ENCODE measurements at regions not wholly inside any gene's neighbourhood (a gene's known extent, or its start where the extent isn't known, plus 50 kb on each side); places are given as distances from the start of the nearest gene placed in this dataset.

GRCh38 chr7:156102267-156102666, 290.0 kb upstream of the SHH start:
- no peak for DNase-seq (ENCODE audit: low spot score)

DNA sequence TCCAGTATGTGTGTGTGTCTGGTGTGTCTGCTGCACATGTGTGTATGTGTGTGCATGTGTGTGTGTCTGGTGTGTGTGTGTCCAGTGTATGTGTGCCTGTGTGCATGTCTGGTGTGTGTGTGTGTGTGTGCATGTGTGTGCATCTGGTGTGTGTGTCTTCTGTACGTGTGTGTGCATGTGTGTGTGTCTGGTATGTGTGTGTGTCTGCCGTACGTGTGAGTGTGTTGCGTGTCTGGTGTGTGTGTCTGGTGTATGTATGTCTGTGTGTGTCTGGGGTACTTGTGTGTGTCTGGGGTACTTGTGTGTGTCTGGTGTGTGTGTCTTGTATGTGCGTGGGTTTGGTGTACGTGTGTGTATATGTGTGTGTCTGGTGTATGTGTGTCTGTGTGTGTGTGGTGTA, 289.1 kb upstream of the SHH start:
- DNase-seq (ENCODE audit: low spot score) = no peak

DNA sequence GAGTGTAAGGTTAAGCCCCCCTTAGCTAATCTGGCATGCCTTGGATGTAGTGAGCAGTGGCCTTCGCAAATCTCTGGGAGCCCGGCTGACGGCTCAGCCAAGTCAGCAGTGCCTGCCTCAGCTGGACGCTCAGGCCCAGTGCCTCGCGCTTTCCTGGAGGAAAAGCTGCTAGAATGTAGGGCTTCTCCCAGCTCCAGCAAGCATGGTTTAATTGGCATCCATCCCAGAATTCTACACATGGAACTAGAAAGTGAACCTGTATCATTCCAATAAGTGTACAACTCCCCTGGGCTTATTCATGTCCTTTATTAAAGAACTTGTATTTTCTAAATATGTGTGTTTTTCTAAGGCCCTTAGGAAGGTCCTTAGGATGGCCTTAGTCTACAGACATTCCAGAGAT, 287.8 kb upstream of the SHH start:
- no peak for DNase-seq (ENCODE audit: low spot score)

DNA sequence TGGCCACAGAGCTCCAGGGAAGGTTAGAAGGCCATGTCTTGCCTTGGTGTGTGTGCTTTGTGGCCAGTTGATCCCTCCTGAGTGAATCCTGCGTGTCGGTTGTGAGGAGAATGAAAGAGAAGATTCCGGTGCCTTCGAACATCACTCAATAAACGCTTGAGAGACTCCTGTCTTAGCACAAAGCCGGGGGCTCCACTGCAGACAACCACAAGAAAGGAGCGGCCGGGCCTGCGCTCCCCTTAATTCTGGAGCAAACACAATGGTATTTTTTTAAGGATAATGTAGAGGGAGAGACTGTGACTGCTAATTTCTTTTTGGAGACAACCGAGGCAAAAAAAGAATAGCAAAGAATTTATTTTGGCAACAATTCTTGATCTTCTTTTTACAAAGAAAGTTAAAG, 286.8 kb upstream of the SHH start:
- no peak for DNase-seq (ENCODE audit: low spot score)

- no peak for DNase-seq (ENCODE audit: low spot score)
Observed at GRCh38 chr7:156096771-156097538, 284.7 kb upstream of the SHH start.

DNA sequence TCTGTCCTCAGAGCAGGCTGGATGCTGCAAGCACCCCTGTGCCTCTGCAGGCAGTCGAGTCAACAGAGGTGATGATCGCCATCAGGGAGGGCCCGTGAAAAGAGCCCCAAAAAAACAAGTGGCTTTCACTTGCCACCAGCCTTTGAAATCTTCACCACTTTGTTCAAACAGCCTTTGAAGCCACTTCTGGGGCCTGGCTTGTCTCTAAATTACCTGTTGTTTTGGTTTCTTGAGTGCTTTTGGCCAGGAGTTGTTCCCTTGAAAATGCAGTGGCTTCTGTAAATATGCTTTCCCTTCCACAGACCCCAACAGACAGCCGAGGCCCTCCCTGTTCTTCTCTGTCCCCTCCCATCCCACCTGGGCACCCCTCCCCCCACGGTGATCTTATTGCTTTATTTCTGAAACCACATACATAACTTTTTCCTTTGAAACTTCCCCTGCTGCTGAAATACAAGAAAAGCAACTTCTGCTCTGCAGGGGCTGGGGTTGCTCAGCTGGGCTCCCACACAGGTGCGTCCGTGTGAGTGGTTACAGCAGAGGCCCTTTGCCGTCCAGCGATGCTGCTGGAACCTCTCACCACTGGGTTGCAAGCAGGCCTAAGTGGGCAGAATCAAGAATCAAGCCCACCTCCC, 283.8 kb upstream of the SHH start:
- DNase-seq (ENCODE audit: low spot score) = no peak

DNA sequence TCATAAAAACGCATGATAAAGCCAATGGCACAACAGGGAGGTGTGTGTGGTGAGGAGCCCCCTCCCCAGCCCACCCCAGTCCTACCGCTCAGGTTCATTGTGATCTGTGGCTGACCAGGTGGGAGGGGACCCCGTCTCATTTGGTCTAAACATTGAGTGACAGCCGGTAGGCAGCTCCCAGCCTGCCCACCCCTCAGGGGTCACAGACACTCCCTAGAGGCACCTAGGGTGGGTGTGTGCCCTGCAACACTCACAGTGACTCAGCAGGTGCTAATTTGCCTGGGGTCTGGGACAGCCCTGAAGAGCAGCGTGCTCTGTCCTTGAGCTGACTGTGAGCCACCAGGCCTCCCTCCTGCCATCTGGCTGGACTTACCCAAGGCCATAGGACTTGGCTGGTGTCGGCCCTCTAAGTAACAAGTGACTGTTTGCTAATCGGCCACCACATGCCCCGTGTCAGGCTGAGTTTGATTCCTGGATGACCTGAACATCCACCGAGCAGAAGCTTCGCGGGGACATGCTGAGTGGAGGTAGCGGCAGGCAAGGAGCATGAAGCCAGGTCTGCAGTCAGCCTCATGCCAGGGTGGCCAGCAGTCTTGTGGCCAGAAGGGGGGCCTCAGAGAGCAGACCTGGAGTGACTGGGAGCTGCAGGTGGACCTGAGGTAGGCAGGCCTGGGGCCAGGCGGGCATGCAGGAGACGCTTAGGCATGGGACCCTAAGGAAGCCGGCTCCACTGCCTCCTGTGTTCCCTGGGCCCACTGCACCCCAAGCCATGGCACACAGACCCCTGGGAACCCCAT, 282.3 kb upstream of the SHH start:
- DNase-seq (ENCODE audit: low spot score) = no peak

- no peak for DNase-seq (ENCODE audit: low spot score)
Observed at GRCh38 chr7:156092307-156092706, 280.0 kb upstream of the SHH start.

GRCh38 chr7:156091519-156092080, 279.3 kb upstream of the SHH start:
- no peak for DNase-seq (ENCODE audit: low spot score)

DNA sequence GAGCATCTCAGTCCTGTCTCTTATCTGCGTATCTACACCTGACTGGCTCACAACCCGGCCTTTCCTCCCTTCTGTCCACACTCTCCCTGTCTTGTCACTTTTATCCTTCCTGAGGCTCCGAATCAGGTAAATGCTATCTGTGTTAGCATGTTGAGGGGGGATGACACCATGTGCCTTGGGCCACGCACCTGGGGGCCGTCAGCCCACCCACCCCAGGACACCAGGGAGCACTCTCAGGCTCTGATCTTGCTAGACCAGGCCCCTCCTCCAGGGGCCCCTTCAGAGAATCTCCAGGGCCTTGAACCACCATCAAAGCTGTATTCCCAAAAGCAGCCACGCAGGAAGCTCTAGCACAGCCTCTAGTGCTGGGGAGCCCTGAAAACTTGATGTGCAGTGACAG, 278.7 kb upstream of the SHH start:
- no peak for DNase-seq (ENCODE audit: low spot score)

DNA sequence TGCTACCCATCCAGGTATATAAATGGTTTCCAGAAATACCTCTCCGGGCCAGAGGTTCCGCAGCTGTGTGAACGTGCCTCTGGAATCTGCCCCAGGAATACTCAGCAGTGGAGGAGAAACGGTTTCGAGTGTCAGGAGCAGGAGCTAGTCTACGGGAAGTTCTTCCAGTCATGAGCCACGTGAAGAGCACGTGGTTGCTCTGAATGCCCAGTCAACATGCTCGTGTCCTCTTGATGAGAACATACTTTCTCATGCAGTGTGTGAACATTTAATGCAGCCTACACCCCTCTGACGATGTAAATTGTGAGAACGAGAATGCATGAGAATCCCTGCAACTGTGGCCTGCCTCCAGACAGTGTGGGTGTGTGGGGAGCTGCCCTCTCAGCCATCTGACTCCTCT, 277.0 kb upstream of the SHH start:
- no peak for DNase-seq (ENCODE audit: low spot score)

- no peak for DNase-seq (ENCODE audit: low spot score)
Observed at GRCh38 chr7:156088115-156088514, 275.9 kb upstream of the SHH start.

- DNase-seq (ENCODE audit: low spot score) = no peak
Observed at GRCh38 chr7:156082048-156083040, 270.1 kb upstream of the SHH start.

GRCh38 chr7:156080596-156080995, 268.3 kb upstream of the SHH start:
- DNase-seq (ENCODE audit: low spot score) = no peak

GRCh38 chr7:156080046-156080445, 267.8 kb upstream of the SHH start:
- no peak for DNase-seq (ENCODE audit: low spot score)

- DNase-seq (ENCODE audit: low spot score) = no peak
Observed at GRCh38 chr7:156079156-156079555, 266.9 kb upstream of the SHH start.

DNA sequence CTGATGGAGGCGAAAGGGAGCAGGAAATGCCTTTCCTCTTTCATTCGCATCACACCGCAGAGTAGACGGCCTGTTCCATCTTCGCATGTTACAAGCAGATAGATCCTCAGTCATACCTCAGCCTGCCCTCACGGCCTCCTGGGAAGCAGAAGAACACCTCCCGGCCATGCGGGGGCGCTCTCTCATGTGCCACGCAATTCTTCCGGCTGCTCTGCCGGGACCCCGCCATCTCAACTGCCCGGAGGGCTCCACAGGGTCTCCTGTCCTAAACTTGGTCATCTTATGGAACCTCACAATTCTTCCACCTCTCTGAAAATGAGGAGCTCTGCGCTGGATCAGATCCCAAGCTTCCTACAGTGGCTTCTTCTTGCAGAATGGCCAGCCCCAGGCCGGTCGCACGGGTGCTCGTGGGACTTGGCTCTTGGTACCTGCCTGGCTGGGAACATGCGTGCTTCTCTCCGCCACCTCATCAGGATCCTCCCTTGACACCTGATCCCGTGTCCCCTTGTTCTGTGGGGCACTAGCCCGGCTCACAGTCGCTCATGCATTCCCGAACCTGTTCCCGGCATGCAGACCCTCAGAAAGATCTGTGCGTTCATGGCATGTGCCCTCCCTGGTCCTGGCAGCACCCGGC, 262.8 kb upstream of the SHH start:
- DNase-seq (ENCODE audit: low spot score) = no peak

GRCh38 chr7:156074084-156074483, 261.8 kb upstream of the SHH start:
- DNase-seq (ENCODE audit: low spot score) = no peak

DNA sequence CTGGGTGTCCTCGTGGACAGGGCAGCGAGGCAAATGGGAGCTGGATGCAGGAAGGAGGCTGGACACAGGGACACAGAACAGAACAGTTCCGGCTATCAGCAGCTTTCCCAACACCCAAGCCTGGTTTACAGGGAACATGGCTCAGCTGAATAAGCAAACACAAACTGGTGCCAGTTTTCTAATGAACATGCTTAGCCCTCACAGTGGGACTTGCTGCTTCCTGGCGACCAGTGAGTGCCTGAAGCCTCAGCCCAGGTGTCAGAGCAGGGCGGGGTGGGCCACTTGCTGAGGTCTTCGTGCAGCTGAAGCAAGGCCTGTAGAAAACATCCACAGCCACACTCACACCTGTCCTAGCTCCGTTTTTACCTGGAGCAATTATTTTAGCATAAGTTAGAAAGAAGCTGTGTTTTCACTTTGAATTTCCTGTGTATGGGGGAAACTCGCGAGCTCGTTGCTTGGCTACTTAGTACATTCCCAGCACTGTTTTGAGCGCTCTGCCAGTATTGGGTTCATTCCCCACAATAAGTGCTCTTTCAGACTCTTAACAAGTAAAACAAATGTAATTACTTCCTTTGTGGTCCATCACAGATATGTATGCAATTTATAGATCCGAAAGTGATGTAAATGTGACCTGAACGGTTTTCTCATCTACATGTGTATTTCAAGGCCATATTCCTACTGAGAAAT, 261.2 kb upstream of the SHH start:
- no peak for DNase-seq (ENCODE audit: low spot score)

DNA sequence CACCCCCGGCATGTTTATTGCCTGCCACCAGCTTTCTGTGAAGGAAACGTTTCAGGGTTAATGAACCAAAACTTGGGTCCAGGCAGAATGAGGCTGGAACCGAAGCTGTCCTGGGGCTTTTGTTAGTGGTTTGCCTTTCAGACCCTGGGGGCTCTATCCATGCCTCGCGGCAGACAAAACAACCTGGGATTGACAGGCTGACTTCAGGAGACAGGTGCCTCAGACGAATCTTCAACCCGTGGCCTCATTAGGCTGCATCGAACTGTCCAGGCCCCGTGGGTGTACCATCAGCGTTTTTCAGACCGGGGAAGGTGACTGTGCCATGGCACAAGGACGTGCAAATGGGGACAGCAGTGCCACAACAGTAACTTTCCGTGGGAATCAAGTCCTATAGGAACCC, 259.3 kb upstream of the SHH start:
- no peak for DNase-seq (ENCODE audit: low spot score)

All from A172 (cell line).